ENCODE measurements at regions not wholly inside any gene's neighbourhood (a gene's known extent, or its start where the extent isn't known, plus 50 kb on each side); places are given as distances from the start of the nearest gene placed in this dataset.

DNA sequence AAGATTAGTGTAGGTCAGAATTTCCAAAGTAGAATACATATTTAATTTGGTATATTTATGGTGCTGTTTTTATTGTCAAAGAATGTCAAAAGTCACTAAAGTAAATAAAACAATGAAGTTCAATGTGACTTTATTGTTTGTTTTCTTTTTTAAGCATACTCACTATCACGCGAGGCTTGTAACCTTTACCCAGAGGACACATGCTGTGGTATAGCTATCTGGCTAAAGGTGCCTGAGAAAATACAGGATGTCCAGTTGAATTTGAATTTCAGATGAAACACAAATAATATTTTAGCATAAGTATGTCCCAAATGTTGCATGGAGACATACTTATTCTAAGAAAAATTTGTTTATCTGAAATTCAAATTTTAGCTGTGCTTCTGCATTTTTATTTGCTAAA, 103.3 kb upstream of the KLF7 start:
- H3K79me2 ChIP-seq (ENCODE audit: low read depth): no peaks in the 10 kb centered on the region
- no peaks in the 10 kb centered on the region for H3K9me2 ChIP-seq (ENCODE audit: insufficient read depth)
- no peak overlapping the region for H3K4me2 ChIP-seq
- intact Hi-C loops (cut with micrococcal nuclease; ENCODE audit: unreplicated experiment): no loop called here
- H4K20me1 ChIP-seq (ENCODE audit: insufficient read depth): no peaks in the 10 kb centered on the region
- no peaks in the 10 kb centered on the region for H3F3A ChIP-seq (ENCODE audit: insufficient read depth, low read depth)
- no peaks in the 10 kb centered on the region for H3K9me3 ChIP-seq (ENCODE audit: insufficient read depth, low read depth)
- H3K27ac ChIP-seq: no peak overlapping the region
- H3K4me3 ChIP-seq: no peak overlapping the region
- ChIA-PET CTCF (interaction anchor here (0.7 kb wide), 1 partner anchor 84 kb away, joined by 3 read pairs; no protein-coding TSS in a partner anchor), POLR2A (ENCODE audit: unreplicated experiment) (no interaction called here)
- H2AFZ ChIP-seq: no peak overlapping the region
- no TSS peak for BruUV-seq (replicated peaks)
- TF ChIP-seq, protein P1, sequence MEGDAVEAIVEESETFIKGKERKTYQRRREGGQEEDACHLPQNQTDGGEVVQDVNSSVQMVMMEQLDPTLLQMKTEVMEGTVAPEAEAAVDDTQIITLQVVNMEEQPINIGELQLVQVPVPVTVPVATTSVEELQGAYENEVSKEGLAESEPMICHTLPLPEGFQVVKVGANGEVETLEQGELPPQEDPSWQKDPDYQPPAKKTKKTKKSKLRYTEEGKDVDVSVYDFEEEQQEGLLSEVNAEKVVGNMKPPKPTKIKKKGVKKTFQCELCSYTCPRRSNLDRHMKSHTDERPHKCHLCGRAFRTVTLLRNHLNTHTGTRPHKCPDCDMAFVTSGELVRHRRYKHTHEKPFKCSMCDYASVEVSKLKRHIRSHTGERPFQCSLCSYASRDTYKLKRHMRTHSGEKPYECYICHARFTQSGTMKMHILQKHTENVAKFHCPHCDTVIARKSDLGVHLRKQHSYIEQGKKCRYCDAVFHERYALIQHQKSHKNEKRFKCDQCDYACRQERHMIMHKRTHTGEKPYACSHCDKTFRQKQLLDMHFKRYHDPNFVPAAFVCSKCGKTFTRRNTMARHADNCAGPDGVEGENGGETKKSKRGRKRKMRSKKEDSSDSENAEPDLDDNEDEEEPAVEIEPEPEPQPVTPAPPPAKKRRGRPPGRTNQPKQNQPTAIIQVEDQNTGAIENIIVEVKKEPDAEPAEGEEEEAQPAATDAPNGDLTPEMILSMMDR (conservative IDR thresholded peaks at IDR 0.05): no peak
- no peak for TF ChIP-seq EZH2 (IDR thresholded peaks at IDR 0.05; ENCODE audit: low read depth)
- no peak for DNase-seq
- no peaks in the 10 kb centered on the region for H3K27me3 ChIP-seq (ENCODE audit: insufficient read depth, low read depth)
- H3K36me3 ChIP-seq (ENCODE audit: low read depth): no peaks in the 10 kb centered on the region
- no peaks in the 10 kb centered on the region for H3K4me1 ChIP-seq (replicated peaks; ENCODE audit: insufficient read depth)

- no peaks in the 10 kb centered on the region for H3K9me2 ChIP-seq (ENCODE audit: insufficient read depth)
- H3K36me3 ChIP-seq (ENCODE audit: low read depth): no peaks in the 10 kb centered on the region
- no peaks in the 10 kb centered on the region for H3K27me3 ChIP-seq (ENCODE audit: insufficient read depth, low read depth)
- H3K9me3 ChIP-seq (ENCODE audit: insufficient read depth, low read depth): no peaks in the 10 kb centered on the region
- H3K27ac ChIP-seq: no peak overlapping the region
- H3F3A ChIP-seq (ENCODE audit: insufficient read depth, low read depth): no peaks in the 10 kb centered on the region
- no TSS peak for BruUV-seq (replicated peaks)
- intact Hi-C loops (cut with micrococcal nuclease; ENCODE audit: unreplicated experiment): no loop called here
- ChIA-PET POLR2A (ENCODE audit: unreplicated experiment) (no interaction called here), CTCF (no interaction called here)
- no peak for TF ChIP-seq EZH2 (IDR thresholded peaks at IDR 0.05; ENCODE audit: low read depth)
- TF ChIP-seq, protein P1 (conservative IDR thresholded peaks at IDR 0.05): no peak
- H3K79me2 ChIP-seq (ENCODE audit: low read depth): no peaks in the 10 kb centered on the region
- no peak overlapping the region for H3K4me3 ChIP-seq
- no peak overlapping the region for H2AFZ ChIP-seq
- H3K4me1 ChIP-seq (replicated peaks; ENCODE audit: insufficient read depth): no peaks in the 10 kb centered on the region
- DNase-seq: no peak
- no peaks in the 10 kb centered on the region for H4K20me1 ChIP-seq (ENCODE audit: insufficient read depth)
- H3K4me2 ChIP-seq: no peak overlapping the region
Measured at GRCh38 chr2:207274530-207275189, 108.9 kb upstream of the KLF7 start.

- POLR2A ChIA-PET (ENCODE audit: unreplicated experiment): no interaction called here
- BruUV-seq (replicated peaks): no TSS peak
Measured at GRCh38 chr2:207275779-207276178, 110.0 kb upstream of the KLF7 start.

More at GRCh38 chr2:207275779-207276178, 110.0 kb upstream of the KLF7 start:
- Histone ChIP-seq H3K4me2 (no peak overlapping the region), H2AFZ (no peak overlapping the region), H3K27ac (no peak overlapping the region), H3K9me3 (ENCODE audit: insufficient read depth, low read depth) (no peaks in the 10 kb centered on the region), H3K4me1 (replicated peaks; ENCODE audit: insufficient read depth) (no peaks in the 10 kb centered on the region), H3K4me3 (no peak overlapping the region), H3K27me3 (ENCODE audit: insufficient read depth, low read depth) (no peaks in the 10 kb centered on the region), H4K20me1 (ENCODE audit: insufficient read depth) (no peaks in the 10 kb centered on the region), H3F3A (ENCODE audit: insufficient read depth, low read depth) (no peaks in the 10 kb centered on the region), H3K36me3 (ENCODE audit: low read depth) (no peaks in the 10 kb centered on the region), H3K9me2 (ENCODE audit: insufficient read depth) (no peaks in the 10 kb centered on the region), H3K79me2 (ENCODE audit: low read depth) (no peaks in the 10 kb centered on the region)
- TF ChIP-seq, protein P1 (conservative IDR thresholded peaks at IDR 0.05): no peak
- no peak for DNase-seq
- CTCF ChIA-PET: no interaction called here
- intact Hi-C loops (cut with micrococcal nuclease; ENCODE audit: unreplicated experiment): no loop called here

Data from PC-9 (cell line).